ENCODE measurements at regions not wholly inside any gene's neighbourhood (a gene's known extent, or its start where the extent isn't known, plus 50 kb on each side); places are given as distances from the start of the nearest gene placed in this dataset.

DNA sequence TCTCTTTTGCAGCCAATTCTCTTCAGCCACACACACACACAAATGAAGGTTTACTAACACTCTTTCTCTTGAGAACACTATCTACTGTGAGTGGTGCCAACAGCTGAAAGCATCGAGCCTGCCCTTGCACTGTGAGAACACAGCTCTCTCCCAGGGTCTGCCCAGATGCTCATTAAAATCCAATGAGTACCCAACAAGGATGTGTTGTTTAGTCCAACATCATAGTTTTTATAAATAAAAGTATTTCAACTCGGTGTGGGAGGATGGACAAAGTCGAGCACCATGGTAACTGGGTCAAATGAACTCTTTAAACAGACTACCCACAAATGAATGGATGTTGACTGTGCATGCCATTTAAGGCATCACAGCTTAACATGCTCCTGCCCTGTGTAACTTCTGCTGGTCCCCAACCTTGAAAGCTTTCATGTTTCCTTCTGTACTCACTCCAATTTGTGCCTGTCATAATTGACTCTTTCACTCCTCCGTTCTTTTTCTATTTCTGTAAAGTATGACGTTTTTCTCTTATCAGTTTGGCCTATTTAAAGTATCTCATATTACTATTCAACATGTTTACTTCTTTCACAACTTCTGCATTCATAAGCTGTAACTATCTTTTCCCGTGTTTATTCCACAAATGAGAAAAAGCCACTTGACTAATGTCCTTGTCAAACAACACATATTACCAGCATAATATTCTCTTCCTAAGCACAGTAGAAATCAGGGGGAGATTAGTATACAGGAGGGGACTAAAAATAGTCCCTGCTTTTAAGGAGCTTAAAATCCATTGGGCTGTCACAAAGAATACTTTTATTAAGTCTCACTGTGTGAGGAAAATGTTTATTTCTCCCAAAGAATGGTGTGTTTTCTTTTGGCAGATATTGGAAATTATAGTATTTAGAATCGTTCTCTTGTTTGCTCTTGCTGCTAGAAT lies 215.4 kb downstream of the RFPL4B start:
- no peaks in the 10 kb centered on the region for H3K27me3 Mint-ChIP-seq
- no peak for DNase-seq
- H3K27ac Mint-ChIP-seq: no peak overlapping the region
- no peaks in the 10 kb centered on the region for H3K4me1 Mint-ChIP-seq (ENCODE audit: low read depth)
- no peaks in the 10 kb centered on the region for H3K9me3 Mint-ChIP-seq
- no peaks in the 10 kb centered on the region for H3K36me3 Mint-ChIP-seq (ENCODE audit: low read depth)
- H3K4me3 Mint-ChIP-seq: no peak overlapping the region

DNA sequence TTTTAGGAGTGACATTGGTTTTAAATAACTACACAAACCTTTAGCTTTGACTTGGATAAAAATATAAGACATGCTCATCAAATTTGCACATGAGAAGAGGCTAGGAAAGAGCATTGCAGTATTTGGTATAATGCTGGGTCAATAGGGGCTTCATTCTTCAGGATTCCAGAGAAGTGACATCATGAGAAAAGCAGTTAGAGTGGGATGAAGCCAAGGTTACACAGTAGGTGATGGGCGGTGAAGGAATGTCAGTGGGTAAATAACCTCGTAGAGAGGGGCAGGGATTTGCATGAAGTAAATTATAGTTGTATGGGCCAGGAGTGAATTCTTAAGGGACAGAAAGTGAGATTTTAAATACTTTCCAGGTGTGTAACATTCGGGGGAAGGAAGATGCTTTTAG lies 216.2 kb downstream of the RFPL4B start:
- no peak for DNase-seq
- Mint-ChIP-seq H3K27me3 (no peaks in the 10 kb centered on the region), H3K9me3 (no peaks in the 10 kb centered on the region), H3K4me3 (no peak overlapping the region), H3K4me1 (ENCODE audit: low read depth) (no peaks in the 10 kb centered on the region), H3K27ac (no peak overlapping the region), H3K36me3 (ENCODE audit: low read depth) (no peaks in the 10 kb centered on the region)

DNA sequence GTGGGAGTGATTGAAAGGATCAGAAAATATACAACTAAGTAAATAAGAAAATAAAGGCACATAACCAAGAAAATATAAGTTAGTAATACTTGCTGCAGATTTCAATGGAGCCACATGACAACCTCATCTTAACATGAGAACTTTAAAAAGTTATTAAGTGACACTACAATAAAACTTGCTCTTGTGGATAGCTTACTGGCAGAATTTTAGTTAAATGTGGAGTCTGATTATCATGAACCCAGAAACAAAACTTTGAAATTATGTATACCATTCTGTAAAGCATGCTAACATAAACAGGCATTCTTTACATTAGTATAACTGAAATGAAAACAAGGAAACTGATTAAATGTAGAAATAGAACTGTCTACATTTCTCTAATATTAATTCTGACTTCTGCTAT lies 220.9 kb downstream of the RFPL4B start:
- Mint-ChIP-seq H3K36me3 (ENCODE audit: low read depth) (no peaks in the 10 kb centered on the region), H3K4me1 (ENCODE audit: low read depth) (no peaks in the 10 kb centered on the region), H3K4me3 (no peak overlapping the region), H3K9me3 (no peaks in the 10 kb centered on the region), H3K27ac (no peak overlapping the region), H3K27me3 (no peaks in the 10 kb centered on the region)
- no peak for DNase-seq

DNA sequence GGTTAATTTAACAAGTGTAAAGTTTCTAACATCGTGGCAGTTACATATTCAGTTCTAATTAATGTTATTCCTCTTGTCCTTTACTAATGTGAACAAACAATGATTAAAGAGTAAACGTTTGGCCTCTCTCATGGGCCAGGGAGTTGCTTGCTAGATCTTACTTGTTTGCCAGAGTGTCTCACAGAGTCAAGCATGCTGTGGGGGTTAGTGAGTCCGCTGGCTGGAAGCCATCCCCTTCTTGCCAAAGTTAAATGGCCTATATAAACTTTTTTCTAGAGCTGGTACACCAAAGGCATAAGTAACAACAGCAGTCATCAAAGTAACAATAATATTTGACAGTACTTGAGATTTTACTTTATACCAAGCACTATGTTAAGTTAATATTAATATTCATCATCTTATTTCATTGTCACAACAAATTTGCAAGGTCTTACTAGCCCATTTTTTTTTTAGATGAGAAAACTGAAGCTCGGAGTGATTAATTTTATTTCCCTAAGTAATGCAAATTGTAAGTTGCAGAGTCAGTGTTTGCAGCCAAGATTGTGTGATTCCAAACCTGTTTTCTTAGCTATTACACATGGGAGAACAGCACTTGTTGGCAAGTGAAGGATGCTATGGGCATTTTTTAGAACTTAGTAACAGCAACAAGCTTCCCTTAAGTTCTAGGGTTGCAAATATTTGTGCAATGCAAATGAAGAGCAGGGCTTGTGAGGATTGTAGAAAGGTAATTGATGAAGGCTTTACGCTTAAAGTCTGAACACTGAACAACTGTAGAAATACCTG lies 224.5 kb downstream of the RFPL4B start:
- no peaks in the 10 kb centered on the region for H3K9me3 Mint-ChIP-seq

DNA sequence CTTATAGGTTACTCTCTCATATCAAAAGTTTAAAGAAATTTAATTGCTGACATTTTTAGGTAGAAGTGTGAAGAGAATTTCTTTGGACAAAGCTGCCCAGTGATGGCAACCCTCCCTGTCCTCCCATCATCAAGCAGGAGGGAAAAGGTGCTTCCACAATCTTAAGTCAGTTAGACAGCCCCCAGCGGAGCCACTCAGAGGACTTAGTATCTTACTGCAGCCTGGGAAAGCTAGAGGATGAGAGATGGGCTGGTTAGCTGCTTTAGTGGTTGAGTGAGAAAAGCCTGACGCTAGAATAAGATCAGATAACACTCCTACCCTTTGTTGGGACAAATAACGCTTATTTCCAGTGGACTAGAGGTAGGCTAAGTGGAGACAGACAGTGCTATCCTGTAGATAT lies 227.1 kb downstream of the RFPL4B start:
- DNase-seq: no peak
- Mint-ChIP-seq H3K27ac (no peak overlapping the region), H3K4me1 (ENCODE audit: low read depth) (no peaks in the 10 kb centered on the region), H3K36me3 (ENCODE audit: low read depth) (no peaks in the 10 kb centered on the region), H3K9me3 (no peaks in the 10 kb centered on the region), H3K4me3 (no peak overlapping the region), H3K27me3 (no peaks in the 10 kb centered on the region)

More for the DNA sequence above, 224.5 kb downstream of the RFPL4B start:
- Mint-ChIP-seq H3K27ac (no peak overlapping the region), H3K36me3 (ENCODE audit: low read depth) (no peaks in the 10 kb centered on the region), H3K4me1 (ENCODE audit: low read depth) (no peaks in the 10 kb centered on the region), H3K27me3 (no peaks in the 10 kb centered on the region), H3K4me3 (no peak overlapping the region)
- DNase-seq: no peak

DNA sequence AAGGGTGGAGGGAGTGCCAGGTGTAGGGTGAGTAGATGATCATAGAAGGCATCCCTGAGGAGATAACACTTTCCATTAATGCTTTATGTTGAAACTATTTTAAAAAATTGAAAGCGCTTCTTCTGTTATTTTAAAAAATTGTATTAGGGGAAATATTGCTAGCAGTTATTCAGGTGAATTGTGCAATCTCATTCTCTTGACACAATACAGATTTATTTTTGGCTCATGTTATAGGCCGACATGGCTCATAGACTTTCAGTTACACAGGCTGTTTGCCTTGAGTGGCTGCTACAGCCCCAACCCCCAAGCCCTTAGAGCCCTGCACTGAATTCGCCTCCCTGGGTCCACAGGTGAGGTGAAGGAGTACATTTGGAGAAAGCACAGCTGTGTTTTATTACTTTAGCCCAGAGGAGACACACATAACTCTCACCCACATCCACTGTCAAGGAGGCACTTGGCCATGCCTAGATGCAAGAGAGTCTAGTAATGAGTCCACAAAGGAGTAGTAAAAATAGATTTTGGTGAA lies 228.2 kb downstream of the RFPL4B start:
- Mint-ChIP-seq H3K4me1 (ENCODE audit: low read depth) (no peaks in the 10 kb centered on the region), H3K27ac (no peak overlapping the region), H3K9me3 (no peaks in the 10 kb centered on the region)

DNA sequence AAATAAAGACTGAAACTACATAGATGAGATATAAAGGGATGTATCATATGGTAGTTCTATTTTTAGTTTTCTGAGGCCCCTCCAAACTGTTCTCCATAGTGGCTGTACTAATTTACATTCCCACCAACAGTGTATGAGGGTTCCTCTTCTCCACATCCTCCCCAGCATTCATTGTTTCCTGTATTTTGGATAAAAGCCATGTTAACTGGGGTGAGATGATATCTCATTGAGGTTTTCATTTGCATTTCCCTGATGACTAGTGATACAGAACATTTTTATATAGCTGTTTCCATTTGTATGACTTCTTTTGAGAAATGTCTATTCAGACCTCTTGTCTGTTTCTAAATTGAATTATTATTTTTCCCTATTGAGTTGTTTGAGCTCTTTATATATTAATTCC lies 229.3 kb downstream of the RFPL4B start:
- Mint-ChIP-seq H3K36me3 (ENCODE audit: low read depth) (no peaks in the 10 kb centered on the region), H3K4me3 (no peak overlapping the region), H3K4me1 (ENCODE audit: low read depth) (no peaks in the 10 kb centered on the region), H3K27me3 (no peaks in the 10 kb centered on the region), H3K27ac (no peak overlapping the region), H3K9me3 (no peaks in the 10 kb centered on the region)
- DNase-seq: no peak

More for the DNA sequence above, 228.2 kb downstream of the RFPL4B start:
- H3K36me3 Mint-ChIP-seq (ENCODE audit: low read depth): no peaks in the 10 kb centered on the region
- H3K27me3 Mint-ChIP-seq: no peaks in the 10 kb centered on the region
- no peak for DNase-seq
- no peak overlapping the region for H3K4me3 Mint-ChIP-seq

DNA sequence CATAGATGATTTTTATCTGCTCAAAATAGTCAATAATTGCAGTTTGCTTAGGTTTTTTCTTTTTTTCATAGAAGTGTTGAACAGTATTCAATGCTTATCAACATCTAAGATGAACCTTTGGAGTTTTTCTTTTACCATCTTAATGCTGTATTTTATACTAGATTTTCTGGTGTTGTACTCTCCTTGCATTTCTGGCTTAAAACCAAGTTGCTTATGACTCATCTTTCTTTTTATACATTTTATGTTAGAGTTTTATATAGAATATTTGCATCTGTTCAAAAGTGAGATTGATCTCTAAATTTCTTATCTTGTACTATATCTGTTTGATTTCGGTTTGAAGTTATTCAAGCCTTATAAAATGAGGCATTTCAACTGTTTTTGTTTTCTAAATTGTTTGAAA lies 232.5 kb downstream of the RFPL4B start:
- H3K36me3 Mint-ChIP-seq (ENCODE audit: low read depth): no peaks in the 10 kb centered on the region
- no peak for DNase-seq
- no peaks in the 10 kb centered on the region for H3K4me1 Mint-ChIP-seq (ENCODE audit: low read depth)
- H3K27ac Mint-ChIP-seq: no peak overlapping the region
- H3K27me3 Mint-ChIP-seq: no peaks in the 10 kb centered on the region
- no peaks in the 10 kb centered on the region for H3K9me3 Mint-ChIP-seq
- H3K4me3 Mint-ChIP-seq: no peak overlapping the region

DNA sequence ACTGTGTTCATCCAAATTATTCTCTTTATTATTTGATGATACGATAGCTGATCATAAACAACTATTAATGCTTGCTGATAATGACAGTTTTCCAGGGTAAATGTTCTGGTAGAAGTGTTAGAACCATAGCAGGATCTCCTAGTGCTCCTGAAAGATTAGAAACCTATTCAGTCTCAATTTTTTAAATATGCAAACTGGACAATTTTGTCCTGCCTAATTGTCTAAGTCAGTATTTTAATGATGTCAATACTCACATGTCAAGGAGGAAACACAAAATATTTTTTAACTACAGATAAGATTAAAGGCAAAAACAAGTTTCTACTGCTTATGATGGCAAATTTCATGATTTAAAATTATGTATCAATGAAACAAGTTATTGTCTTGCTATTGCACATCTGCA lies 233.9 kb downstream of the RFPL4B start:
- DNase-seq: no peak
- Mint-ChIP-seq H3K4me3 (no peak overlapping the region), H3K4me1 (ENCODE audit: low read depth) (no peaks in the 10 kb centered on the region), H3K27ac (no peak overlapping the region), H3K36me3 (ENCODE audit: low read depth) (no peaks in the 10 kb centered on the region), H3K9me3 (no peaks in the 10 kb centered on the region), H3K27me3 (no peaks in the 10 kb centered on the region)

DNA sequence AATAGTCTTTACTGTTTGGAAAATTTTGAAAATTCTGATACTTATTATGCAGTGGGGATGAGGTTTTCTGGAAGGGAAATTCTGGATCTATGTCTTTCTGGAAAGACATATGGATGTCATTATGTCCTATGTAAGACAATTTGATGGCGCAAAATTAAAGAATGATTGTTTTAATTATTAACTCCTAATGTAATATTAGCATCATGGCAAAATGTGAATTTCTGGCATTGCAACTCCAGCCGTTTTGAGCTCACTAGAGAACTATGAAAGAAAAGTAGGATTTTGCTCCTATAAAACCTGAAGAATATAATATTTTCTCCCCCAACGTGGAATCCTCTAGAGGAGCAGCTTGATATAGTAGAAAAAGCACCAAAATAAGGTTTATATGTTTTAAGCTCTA lies 243.2 kb downstream of the RFPL4B start:
- no peaks in the 10 kb centered on the region for H3K27me3 Mint-ChIP-seq
- H3K9me3 Mint-ChIP-seq: peaks cover 6% of the 10 kb centered on the region
- H3K27ac Mint-ChIP-seq: no peak overlapping the region
- no peak overlapping the region for H3K4me3 Mint-ChIP-seq
- DNase-seq: no peak
- no peaks in the 10 kb centered on the region for H3K36me3 Mint-ChIP-seq (ENCODE audit: low read depth)
- no peaks in the 10 kb centered on the region for H3K4me1 Mint-ChIP-seq (ENCODE audit: low read depth)

DNA sequence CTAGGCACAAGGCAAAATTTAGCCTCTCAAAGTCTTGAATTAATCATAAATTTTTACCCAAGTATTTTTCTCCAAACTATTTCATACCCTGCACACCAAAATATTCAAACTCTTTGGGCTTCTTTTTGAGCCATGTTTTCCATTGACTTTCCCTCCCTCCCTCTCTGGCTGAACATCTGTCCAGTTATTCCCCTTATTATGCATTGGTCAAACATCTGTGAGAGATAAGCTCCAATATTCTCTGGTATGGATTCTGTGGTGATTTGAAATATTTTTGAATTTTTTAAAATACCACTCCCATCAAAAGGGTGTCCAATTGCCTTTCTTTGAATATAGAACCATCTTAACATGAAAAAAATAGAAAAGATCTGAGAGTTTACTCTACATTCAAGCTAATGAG lies 244.2 kb downstream of the RFPL4B start:
- no peak for DNase-seq
- Mint-ChIP-seq H3K27ac (no peak overlapping the region), H3K4me3 (no peak overlapping the region), H3K27me3 (no peaks in the 10 kb centered on the region), H3K36me3 (ENCODE audit: low read depth) (no peaks in the 10 kb centered on the region), H3K4me1 (ENCODE audit: low read depth) (no peaks in the 10 kb centered on the region), H3K9me3 (peaks cover 6% of the 10 kb centered on the region)

DNA sequence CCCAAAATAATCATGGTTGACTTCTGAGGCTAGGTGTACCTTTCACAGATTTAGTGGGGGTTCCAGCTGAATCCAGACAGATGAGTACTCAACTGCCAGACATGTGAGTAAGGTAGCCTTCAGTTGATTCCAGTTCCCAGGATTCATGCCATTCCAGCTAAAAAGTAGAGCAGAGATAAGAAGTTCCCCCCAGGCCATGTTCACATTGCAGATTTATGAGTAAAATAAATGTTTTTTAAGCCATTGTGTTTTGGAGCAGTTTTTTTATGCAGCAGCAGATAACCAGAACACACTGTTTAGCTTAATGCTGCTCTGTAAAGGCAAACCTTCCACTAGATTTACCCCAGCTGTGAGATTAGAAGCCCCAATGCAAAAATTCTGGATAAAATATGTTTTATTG lies 245.0 kb downstream of the RFPL4B start:
- H3K4me3 Mint-ChIP-seq: no peak overlapping the region
- no peak for DNase-seq
- no peaks in the 10 kb centered on the region for H3K36me3 Mint-ChIP-seq (ENCODE audit: low read depth)
- no peaks in the 10 kb centered on the region for H3K4me1 Mint-ChIP-seq (ENCODE audit: low read depth)
- peaks cover 6% of the 10 kb centered on the region for H3K9me3 Mint-ChIP-seq
- H3K27ac Mint-ChIP-seq: no peak overlapping the region
- no peaks in the 10 kb centered on the region for H3K27me3 Mint-ChIP-seq

DNA sequence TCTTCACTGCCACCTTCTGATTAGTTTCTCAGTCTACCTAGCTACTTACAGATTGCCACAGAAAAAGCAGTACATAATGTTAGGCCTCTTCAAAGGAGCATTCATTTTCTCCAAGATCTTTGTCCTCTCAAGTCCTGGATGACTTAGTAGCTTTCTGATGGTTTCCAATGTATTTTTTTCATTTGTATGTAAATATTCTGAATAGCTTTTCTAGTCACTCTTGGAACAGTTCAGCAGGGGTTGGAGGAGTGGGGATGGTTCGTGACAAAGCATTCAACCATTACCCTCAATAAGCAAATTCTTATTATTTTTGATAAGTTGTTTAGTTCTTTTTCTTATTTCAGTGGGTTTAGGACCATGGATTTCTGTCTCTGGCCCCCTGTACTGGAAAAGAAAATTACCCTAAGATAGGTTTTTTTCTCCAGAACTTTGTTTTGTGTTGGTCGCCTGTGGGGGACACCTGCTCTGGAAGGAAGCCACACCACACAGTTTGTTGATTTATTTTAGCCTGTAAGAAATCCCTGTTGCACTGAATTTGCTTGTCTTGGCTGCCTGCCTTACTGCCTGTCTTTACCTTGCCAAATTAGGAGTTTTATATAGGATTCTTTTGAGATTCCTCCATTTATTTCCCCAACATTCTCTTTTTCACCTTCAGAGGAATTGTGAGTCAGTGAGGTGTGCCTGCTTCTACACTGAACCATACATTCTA lies 247.9 kb downstream of the RFPL4B start:
- Mint-ChIP-seq H3K27me3 (no peaks in the 10 kb centered on the region), H3K9me3 (peaks cover 2% of the 10 kb centered on the region), H3K27ac (no peak overlapping the region), H3K4me1 (ENCODE audit: low read depth) (no peaks in the 10 kb centered on the region), H3K36me3 (ENCODE audit: low read depth) (no peaks in the 10 kb centered on the region), H3K4me3 (no peak overlapping the region)
- no peak for DNase-seq

DNA sequence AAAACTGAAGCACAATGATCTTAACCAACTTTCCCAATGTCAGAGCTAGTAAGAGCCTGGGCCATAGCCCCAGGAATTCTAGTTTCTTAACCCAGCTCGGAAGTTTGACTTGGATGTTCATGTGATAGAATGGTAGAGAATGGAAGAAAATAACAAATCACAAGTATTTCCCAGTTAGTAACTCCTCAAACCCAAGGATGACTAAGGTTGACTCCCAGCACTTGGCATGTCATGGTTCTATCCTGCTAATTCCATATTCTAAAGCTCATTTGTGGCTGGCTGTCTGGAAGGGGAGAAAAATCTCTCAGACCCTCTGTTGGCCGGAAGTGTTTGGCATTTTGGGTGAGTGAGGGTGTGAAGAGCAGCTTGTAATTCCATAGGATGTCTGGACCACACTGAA lies 248.7 kb downstream of the RFPL4B start:
- Mint-ChIP-seq H3K27ac (no peak overlapping the region), H3K4me1 (ENCODE audit: low read depth) (no peaks in the 10 kb centered on the region), H3K9me3 (peaks cover 2% of the 10 kb centered on the region), H3K27me3 (no peaks in the 10 kb centered on the region), H3K4me3 (no peak overlapping the region), H3K36me3 (ENCODE audit: low read depth) (no peaks in the 10 kb centered on the region)
- no peak for DNase-seq
